ENCODE measurements at regions not wholly inside any gene's neighbourhood (a gene's known extent, or its start where the extent isn't known, plus 50 kb on each side); places are given as distances from the start of the nearest gene placed in this dataset.
"Not testable (repeated sequence)": the region's sequence is repeated elsewhere in the genome, so short reads cannot be mapped to it uniquely, and the experiment has no call there.

DNA sequence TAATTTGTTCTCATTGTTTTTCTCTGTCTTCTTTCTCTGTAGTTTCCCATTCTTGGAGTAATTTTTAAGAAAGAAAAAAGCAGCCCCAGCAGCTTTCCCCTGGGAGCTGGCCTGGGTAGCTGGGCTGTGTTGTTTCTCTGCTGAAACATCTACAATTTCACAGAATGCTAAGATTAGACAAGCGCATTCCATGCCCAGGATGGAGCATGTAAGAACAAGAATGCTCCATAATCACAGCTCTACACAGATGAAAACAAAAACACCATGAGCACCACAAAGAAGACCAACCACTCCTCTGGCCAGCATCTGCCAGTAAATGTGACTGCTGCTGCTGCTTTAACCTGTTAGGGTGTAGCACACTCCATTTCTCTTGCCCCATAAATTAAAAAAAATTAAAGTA, 239.2 kb upstream of the SLITRK1 start:
- DNase-seq, result no peak

DNA sequence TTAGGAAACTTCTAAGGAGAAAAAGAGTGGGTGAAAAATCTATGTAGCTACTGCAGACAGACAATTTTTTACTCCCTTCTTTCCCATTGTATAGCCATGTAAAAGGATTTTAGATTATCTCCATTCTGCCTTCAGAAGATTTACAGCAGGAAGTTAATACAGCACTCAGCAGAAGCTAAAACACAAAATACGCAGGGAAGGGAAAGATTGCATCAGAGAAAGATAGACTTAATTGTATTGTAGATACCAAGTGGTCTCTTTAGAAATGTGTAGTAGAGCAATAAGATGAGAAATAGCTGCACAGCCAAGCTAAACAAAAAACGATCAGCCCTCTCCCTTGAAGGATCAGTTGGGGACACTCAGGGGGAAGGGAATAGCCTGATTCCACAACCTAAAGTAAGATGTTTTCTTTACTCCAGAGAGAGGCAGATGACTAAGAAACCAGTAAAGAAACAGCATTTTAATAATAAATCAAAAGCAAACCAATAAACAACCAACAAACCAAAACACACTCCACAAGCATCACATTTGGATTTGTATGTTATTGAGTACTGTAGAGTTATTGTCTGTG, 236.7 kb upstream of the SLITRK1 start:
- no peak for DNase-seq

DNA sequence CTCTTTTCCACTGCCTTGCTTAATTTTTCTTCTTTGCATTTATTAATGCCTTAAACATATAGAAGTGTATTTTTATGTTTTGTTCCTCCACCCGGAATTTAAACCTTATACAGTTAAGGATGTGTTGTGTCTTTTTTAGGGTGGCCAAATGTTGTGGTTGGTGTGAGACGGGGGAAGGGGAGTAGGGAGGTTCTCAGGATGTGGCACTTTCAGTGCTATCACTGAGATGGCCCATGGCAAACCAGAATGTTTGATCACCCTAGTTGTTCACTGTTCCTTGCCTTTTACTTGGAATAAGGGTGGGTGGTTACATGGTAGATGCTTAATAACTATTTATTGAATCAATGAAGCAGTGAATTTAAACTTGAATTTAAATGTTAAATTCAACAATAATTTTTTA, 216.0 kb upstream of the SLITRK1 start:
- no peak for DNase-seq

DNA sequence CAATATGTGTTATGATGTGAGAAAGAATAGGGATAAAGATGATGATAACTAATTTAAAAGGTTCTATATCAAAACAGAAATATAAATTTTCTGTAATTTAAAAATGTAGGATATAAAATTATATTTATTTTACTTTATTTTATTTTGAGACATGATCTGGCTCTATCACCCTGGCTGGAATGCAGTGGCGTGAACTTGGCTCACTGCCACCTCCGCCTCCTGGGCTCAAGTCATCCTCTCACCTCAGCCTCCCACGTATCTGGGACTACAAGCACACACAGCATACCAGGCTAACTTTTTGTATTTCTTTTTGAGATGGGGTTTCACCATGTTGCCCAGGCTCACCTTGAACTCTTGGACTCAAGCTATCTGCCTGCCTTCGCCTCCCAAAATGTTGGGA, 214.9 kb upstream of the SLITRK1 start:
- DNase-seq, result no peak

DNA sequence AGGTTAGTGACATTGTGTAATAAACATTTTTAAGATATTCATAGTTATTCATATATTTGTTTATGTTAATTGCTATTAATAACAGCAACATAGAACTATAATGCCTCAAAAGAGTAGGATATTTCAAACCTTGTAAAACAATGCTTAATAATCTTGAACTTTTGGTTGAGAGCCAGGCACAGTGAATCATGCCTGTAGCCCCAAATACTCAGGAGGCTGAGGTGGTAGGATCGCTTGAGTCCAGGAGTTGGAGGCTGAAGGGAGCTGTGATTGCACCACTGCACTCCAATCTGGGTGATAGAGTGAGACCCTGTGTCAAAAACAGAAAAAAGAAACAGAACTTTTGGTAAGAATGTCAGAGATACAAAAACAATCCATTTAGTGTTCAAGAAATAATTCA, 213.9 kb upstream of the SLITRK1 start:
- no peak for DNase-seq

DNA sequence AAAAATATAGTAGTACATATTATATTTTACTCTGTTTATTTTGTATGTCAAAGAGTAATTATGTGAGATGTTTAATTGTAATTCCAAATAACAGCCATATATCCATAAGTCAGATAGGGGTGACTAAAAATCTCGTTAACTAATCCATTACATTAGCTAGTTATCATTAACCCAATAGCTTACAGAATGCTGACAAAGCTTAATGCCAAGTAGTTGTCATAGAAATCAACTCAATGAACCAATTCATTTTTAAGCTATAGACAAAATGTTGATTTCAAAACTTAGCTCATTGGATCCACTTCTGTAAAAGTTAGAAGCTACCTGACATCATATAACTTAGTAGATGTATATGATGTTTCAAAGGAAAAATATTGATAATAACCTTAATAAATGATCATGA, 206.7 kb upstream of the SLITRK1 start:
- DNase-seq, result no peak

DNA sequence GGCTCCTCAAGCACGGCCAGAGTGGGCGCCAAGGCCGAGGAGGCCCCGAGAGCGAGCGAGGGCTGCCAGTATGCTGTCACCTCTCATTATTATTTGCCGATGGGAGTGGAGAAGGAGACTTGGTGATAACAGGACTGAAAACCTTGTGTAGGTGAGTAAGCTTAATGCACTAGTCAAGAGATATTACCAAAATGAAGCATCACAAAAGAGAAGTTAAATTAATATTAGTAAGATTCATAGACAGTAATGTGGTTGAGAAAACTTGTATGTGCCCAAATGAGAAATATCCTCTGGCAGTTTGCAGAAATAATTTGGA, 204.5 kb upstream of the SLITRK1 start:
- DNase-seq, result no peak

DNA sequence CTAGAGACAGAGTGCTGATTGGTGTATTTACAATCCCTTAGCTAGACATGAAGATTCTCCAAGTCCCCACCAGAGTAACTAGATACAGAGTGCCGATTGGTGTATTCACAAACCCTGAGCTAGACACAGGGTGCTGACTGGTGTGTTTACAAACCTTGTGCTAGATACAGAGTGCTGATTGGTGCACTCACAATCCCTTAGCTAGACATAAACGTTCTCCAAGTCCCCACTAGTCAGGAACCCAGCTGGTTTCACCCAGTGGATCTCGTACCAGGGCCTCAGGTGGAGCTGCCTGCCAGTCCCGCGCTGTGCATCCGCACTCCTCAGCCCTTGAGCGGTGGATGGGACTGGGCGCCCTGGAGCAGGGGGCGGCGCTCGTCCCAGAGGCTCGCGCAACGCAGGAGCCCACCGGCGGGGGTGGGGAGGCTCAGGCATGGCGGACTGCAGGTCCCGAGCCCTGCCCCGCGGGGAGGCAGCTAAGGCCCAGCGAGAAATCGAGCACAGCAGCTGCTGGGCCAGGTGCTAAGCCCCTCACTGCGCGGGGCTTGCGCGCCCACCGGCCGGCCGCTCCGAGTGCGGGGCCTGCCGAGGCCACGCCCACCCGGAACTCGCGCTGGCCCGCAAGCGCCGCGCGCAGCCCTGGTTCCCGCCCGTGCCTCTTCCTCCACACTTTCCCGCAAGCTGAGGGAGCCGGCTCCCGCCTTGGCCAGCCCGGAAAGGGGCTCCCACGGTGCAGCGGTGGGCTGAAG, 204.0 kb upstream of the SLITRK1 start:
- DNase-seq, result not testable (repeated sequence)

DNA sequence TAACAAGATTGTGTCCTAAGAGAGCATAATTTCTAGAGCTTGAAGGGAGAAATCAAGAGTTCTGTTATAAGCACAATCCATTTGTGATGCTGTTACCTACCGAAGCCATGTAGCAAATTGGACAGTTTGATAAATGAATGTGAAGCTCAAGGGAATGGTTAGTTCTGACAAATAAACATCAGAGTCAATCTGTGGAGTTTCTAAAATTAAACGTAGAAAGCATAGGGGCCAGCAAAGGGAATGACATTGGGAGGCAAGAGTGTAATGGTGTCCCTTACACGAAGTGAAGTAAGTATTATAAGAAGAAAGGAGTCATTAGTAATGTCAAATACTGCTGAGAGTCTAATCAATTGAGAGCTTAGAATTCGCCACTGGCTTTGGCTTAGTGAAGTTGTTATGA, 200.2 kb upstream of the SLITRK1 start:
- DNase-seq, result no peak

DNA sequence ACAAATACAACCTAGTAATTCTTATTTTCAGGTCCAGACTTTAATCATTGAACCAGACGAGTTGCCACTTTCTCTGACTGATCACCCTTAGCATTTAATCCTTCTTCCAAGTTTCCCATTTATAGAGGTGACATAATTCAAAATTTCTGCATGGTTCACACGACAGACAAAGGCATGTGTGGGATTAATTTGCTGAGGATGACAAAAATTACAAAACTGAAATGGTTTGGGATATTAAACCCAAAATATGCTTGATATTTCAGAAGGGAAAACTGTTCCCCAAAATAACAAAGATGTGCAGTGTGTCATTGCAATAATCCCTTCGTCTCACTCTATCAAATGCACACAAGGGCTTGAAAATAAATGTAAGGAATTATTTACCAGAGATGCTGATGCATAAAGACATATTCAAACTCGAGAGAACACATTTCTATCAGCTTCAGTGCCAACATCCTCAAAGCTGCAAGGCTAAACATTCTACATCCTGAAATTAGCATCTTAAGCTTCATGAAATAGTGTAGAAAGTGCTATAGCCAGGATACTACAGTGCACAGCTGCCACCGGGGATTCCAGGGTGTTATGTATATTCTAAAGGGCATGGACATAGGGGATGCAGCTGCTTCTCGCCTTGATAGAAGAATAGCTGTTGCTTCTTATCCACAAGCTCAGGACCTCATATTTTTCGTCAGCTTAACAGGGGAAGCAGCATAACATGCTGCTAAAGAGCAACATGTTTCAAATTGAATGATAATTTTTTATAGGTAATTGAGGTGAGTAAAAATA, 198.7 kb upstream of the SLITRK1 start:
- no peak for DNase-seq

DNA sequence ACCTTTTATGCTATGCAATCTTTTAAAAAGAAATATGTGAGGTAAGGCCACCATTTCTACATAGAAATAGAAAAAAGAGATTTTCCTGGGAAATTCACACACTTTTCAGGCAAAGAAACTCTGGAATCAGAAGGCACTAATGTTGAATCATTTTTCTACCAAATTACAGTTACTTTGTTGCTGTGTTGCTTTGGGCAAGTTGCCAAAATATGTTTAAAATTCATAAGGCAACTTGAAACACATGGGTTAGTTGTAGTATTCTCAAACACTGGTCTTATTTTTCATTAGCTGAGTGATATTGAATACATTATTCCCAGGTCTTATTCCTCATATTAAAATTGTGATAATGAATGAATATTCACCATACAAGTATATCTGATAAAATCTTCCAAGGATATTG, 195.0 kb upstream of the SLITRK1 start:
- DNase-seq, result no peak

DNA sequence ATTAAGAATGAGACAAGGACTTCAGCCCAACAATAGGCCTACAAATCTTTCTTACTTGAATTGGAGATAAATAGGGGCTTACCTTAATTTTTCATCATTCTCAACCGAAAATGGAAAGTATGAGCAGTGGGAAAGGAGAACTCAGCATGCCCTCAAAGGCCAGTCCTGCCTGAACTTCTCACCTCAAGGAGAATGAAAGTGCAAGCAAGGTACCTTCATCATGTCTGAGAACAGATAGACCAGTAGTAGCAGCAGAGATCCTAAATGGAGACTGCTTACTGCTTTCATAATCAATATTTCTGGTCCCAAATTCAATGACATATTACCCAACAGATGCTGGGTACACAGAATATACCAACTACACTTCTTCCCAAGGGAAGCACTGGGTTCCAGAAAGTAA, 194.0 kb upstream of the SLITRK1 start:
- DNase-seq, result no peak

DNA sequence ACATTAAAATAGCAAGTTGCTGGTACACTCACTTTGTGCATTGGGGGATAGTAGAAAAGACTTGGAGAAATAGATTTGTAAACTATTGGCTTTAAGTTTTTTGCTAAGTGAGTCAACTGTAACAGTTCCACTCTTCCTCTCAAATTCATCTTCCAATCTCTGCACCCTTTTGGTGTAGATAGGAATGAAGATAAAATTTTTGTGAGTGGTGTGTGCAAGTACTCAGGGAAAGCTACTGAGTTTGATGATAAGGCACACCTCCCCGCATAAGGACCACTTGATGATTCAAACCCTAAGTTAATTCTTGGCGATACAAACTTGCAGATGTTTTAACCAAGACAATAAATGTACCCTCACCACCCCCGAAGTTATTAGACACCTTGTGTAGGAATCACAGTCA, 168.3 kb upstream of the SLITRK1 start:
- no peak for DNase-seq

DNA sequence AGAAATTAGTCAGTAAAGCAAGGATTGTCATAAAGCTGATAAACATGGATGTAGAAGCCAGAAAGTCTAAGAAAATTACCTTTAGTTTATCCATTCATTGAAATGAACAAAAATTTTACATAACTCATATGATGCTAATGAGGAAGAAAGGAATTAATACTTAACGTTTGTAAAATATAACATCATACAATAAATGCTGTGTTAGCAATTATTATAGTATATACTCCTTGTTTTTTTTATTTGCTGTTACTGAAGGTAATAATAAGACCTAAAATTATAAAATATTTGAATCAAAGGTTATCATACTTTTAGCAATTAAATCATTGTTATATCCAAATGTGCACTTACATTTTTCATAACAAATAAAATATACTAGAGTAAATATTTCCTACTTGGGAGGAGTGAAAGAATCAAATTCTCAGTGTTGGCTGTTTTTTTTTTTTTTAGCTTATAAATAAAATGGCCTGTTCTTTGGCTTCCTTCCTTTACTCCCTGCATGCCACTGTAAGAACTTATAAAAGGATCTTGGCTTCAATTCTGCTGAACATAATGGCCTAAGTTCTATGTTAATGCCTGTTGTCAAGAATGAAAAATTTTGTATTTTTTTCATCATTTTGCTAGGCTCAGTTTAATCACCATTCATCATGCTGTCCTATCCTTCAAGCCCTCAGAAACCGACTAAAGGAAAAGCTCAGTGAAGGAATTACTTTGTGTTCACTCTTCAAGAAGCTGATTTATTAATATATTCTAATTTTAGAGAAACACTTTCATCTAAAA, 167.4 kb upstream of the SLITRK1 start:
- no peak for DNase-seq

DNA sequence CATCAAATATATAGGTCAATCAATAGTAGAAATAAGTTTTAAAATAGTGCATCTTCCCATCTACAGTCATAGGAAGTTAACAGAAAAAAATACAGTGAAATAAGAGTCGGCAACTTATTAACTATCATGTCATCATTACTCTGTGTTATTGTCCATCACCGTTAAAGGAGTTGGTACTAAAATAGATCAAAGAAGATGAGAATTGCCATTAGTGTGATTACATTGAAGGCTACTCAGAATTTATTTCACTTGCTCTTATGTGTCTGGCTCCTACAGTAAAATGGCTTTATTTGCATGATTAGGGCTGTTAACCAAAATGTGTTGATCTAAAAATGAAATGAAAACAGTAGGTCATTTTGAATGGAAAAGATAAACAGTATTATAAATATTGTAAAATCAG, 162.5 kb upstream of the SLITRK1 start:
- no peak for DNase-seq

DNA sequence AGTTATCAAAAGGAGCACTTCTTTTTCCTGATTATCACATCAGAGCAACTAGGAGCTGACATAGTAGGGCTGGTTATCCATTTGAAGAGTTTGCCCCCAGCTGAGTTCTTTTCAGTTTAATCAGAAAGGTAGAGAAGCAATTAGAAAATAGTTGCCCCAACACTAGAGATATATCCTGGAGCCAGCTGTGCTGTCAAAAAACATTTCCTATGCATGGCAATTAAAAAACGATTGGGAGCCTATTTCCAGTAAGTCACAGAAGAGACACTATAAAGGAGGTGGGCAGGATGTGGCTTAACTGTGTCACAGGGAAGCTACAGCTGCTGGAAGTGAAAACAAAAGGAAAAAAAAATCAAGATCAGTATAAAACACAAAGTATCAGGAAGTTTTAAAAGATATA, 155.7 kb upstream of the SLITRK1 start:
- DNase-seq, result no peak

DNA sequence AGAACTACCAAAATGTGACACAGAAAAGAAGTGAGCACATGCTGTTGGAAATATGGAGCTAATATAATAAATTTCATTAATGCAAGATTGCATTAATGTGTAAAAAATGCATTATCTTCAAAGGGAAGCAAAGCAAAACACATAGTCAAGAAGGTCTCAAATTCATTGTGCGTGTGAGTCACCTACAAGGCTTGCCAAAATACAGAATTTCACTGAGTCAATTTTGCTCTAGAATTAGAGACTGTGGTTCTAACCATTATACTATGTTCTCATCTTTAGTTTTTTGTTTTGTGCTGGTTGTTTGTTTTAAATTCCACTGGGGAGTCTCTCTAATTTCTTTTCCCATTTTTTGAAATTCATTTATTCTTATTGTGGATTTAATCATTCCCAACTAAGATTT, 149.8 kb upstream of the SLITRK1 start:
- DNase-seq, result no peak

DNA sequence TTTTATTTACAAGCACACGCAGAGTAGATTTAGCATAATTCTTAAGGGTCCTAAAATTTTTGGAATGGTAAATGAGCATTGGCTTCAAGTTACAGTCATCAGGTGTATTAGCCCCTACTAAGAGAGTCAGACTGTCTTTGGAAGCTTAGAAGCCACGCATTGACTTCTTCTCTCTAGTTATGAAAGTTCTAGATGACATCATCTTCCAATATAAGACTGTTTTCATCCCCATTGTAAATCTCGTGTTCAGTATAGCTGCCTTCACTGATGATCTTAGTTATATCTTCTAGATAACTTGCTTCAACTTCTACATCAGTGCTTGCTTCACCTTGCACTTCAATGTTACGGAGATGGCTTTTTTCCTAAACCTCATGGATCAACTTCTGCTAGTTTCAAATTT, 148.8 kb upstream of the SLITRK1 start:
- DNase-seq, result no peak

DNA sequence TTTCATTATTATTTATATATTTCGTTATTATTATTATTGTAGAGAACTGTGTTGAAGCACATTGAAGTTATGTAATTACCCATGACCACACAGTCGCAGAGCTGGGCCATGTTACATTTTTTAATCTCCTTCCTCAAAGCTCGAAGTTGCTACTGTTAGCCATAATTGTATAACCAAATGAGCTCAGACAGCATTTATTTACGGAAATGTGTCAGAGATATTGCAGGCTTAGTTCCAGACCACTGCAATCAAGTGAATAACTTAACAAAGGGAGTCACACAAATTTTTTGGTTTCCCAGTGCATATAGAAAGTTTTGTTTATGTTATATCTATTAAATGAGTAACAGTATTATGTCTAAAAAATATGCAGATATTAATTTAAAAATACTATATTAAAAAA, 147.1 kb upstream of the SLITRK1 start:
- no peak for DNase-seq

DNA sequence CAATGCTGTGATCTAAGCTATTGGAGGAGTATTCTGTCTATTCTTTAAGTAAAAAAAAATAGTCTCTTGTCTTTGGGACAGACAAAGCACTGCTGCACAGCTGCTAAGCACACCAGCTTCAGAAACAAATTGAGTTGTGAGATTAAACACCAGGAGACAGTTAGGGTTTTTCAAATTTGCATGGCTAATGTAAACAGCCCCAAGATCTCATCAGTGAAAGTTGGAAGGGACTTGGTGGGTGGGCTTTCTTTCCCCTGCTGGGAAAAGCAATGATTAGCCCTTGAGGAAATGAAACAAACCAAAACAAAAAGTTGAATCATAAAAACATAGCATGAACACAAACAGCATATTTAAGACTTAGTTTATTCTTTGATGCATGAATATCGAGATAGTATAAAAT, 143.6 kb upstream of the SLITRK1 start:
- no peak for DNase-seq

DNA sequence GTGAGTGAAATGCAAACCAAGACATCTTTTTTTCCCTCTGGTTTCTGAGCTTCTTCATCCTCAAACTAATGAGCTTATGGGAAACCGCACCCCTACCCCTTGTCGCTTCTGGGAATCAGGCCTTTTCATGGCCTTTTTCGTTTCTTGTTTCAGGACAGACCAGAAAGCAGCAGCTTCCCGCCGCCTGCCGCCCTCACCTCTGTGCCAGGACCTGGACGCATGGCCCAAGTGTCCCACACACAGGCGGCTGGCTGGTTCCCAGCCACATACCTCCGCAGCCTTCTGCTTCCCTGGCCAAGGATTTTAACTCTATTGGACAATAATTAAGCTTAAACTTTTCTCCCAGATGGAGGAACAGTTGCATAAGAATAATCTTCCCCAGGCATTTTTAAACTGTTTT, 114.1 kb upstream of the SLITRK1 start:
- DNase-seq, result no peak

DNA sequence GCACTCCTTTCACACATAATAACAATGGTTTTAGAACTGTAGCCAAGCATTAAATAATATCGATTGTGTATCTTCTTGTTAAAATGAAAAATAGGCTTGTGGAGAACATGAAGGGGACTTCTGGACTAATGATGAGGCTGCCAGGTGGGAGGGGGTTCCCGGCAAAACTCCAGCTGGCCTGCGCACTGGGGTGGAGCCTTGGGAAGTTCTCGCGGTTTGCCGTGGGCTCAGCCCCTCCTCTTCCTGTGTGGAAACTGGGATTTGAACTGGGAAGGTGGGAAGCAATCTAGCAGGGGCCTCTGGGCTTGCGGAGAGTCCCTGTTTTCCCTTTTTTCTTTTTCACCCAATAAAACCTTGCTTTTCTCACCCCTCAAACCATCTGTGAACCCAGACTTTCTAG, 113.7 kb upstream of the SLITRK1 start:
- no peak for DNase-seq

DNA sequence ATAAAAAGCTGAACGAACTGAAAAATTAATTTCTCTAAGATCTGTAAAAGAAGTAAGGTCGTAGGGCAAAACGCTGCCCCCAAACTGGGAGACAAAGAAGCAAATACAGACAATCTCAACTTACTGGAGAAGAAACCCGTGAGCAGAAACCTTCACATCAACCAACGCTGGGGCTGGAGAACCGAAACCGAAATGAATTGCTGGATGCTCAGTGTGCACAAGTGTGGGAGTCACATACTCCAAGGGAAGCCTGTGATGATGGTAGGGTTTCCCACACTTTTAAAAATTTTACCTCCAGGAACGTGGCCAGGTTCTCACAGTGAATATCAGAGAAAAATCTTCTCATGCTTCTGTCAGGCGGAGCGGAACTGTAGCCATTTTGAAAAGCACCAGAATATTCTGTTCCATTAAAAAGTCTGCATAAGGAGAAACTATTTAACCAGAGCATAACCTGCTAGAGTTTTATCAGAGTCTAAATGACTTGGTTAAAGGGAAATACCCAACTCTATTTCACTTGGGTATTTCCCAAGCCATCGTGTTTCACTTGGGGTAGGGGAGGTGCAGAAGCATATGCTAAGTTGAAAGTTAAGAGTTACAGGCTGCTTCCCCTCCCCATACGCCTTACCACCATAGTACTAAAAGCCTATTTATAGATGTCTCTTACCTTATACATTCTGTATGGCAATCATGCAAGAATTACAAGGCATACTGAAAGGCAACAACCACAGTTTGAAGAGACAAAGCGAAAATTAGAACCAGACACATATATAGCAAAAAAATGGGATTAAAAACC, 110.5 kb upstream of the SLITRK1 start:
- DNase-seq, result no peak

Data from stimulated activated CD4-positive, alpha-beta T cell treated with anti-CD3 and anti-CD28 coated beads, Interleukin-15, amount 100 ng/mL, for 24 hours (primary cell).